Activated CD8-positive, alpha-beta T cell treated with anti-CD3 and anti-CD28 coated beads, Interleukin-2, amount 10 ng/mL, durations not matched to agents 7 days and 5 days (primary cell): ENCODE measurements at regions not wholly inside any gene's neighbourhood (a gene's known extent, or its start where the extent isn't known, plus 50 kb on each side); places are given as distances from the start of the nearest gene placed in this dataset.
A peak's percentile ranks its signal among the peaks of the same experiment; 100 is the strongest.
"Not testable (repeated sequence)": the region's sequence is repeated elsewhere in the genome, so short reads cannot be mapped to it uniquely, and the experiment has no call there.

ENCODE experiments used
- ATAC-seq: fragments of 150-1000 bp; cut with Tn5 transposase; one replicate; pipeline ENCODE4 v1.10.0; 2021; ENCODE audit warnings: moderate library complexity
- CTCF ChIA-PET: fragments of 350-600 bp; sonication (Branson Sonifier 250); formaldehyde crosslinking; loops from one replicate; lab custom pipeline; 2021; ENCODE audit warnings: antibody characterized with exemption; lab: Charles Lee
- POLR2A ChIA-PET: fragments of 350-600 bp; sonication (Branson Sonifier 250); formaldehyde crosslinking; loops from one replicate; lab custom pipeline; 2021; ENCODE audit warnings: antibody characterized with exemption; lab: Charles Lee
- DNase-seq: peaks from one replicate; pipeline ENCODE4 v3.0.0-alpha.2; 2020
- H3K27ac Mint-ChIP-seq: one replicate; pipeline ENCODE4 v1.8.0; 2021; ENCODE audit warnings: mild to moderate bottlenecking, mixed read lengths
- H3K27me3 Mint-ChIP-seq: one replicate; pipeline ENCODE4 v1.8.0; 2021; ENCODE audit warnings: low read depth, mixed read lengths
- H3K36me3 Mint-ChIP-seq: one replicate; pipeline ENCODE4 v1.8.0; 2021; ENCODE audit warnings: low read depth, mixed read lengths
- H3K4me1 Mint-ChIP-seq: one replicate; pipeline ENCODE4 v1.8.0; 2021; ENCODE audit warnings: low read depth, mixed read lengths
- H3K4me3 Mint-ChIP-seq: one replicate; pipeline ENCODE4 v1.8.0; 2021; ENCODE audit warnings: mild to moderate bottlenecking, mixed read lengths
- H3K9me3 Mint-ChIP-seq: one replicate; pipeline ENCODE4 v1.8.0; 2022; ENCODE audit warnings: mixed read lengths; ENCODE audit not compliant: insufficient read depth

GRCh38 chr6:27611451-27611850 lies 138.5 kb upstream of the ZNF184 start:
- peaks cover 3% of the 10 kb centered on the region for H3K4me1 Mint-ChIP-seq
- DNase-seq, result no peak
- POLR2A ChIA-PET, result no interaction called here
- no peak overlapping the region for H3K27ac Mint-ChIP-seq
- CTCF ChIA-PET, result interaction anchor here (1.3 kb wide), 1 partner anchor 13 kb away, joined by 3 read pairs; no protein-coding TSS in a partner anchor
- H3K27me3 Mint-ChIP-seq, result peaks cover 15% of the 10 kb centered on the region
- no peak overlapping the region for H3K4me3 Mint-ChIP-seq
- H3K9me3 Mint-ChIP-seq, result no peaks in the 10 kb centered on the region
- no peaks in the 10 kb centered on the region for H3K36me3 Mint-ChIP-seq
- no peak for ATAC-seq

- H3K9me3 Mint-ChIP-seq, result no peaks in the 10 kb centered on the region
- no peak for ATAC-seq
- H3K36me3 Mint-ChIP-seq, result peaks cover 4% of the 10 kb centered on the region
- no peak overlapping the region for H3K27ac Mint-ChIP-seq
- ChIA-PET POLR2A (interaction anchor here (0.6 kb wide), 1 partner anchor 90 kb away, joined by 4 read pairs; no protein-coding TSS in a partner anchor), CTCF (interaction anchor here (0.7 to 3.9 kb wide), 32 partner anchors 8 to 529 kb away, joined by 3 to 26 read pairs (median 3); partner anchors contain the start of gene POM121L2)
- peaks cover 21% of the 10 kb centered on the region for H3K4me1 Mint-ChIP-seq
- peak; percentile 49 for DNase-seq
- H3K4me3 Mint-ChIP-seq, result no peak overlapping the region
- peaks cover 23% of the 10 kb centered on the region for H3K27me3 Mint-ChIP-seq
These were observed 136.3 kb upstream of the ZNF184 start for GRCh38 chr6:27608916-27609883.

GRCh38 chr6:27605401-27606342 lies 132.8 kb upstream of the ZNF184 start:
- no peak for DNase-seq
- no peak for ATAC-seq
- ChIA-PET POLR2A (no interaction called here), CTCF (interaction anchor here (0.9 kb wide), 1 partner anchor 12 kb away, joined by 3 read pairs; no protein-coding TSS in a partner anchor)
- Mint-ChIP-seq H3K36me3 (peaks cover 4% of the 10 kb centered on the region), H3K9me3 (peaks cover 4% of the 10 kb centered on the region), H3K4me1 (peaks cover 33% of the 10 kb centered on the region), H3K27me3 (peaks cover 39% of the 10 kb centered on the region), H3K4me3 (peak overlapping the region; percentile 44), H3K27ac (no peak overlapping the region)

GRCh38 chr6:27604986-27605385 lies 132.1 kb upstream of the ZNF184 start:
- ChIA-PET POLR2A (no interaction called here), CTCF (no interaction called here)
- Mint-ChIP-seq H3K4me3 (peak overlapping the region; percentile 44), H3K36me3 (peaks cover 4% of the 10 kb centered on the region), H3K4me1 (peaks cover 33% of the 10 kb centered on the region), H3K27ac (no peak overlapping the region), H3K27me3 (peaks cover 39% of the 10 kb centered on the region), H3K9me3 (peaks cover 4% of the 10 kb centered on the region)
- DNase-seq (no peak), ATAC-seq (no peak)

- peaks cover 51% of the 10 kb centered on the region for H3K27me3 Mint-ChIP-seq
- peaks cover 4% of the 10 kb centered on the region for H3K9me3 Mint-ChIP-seq
- DNase-seq (no peak), ATAC-seq (no peak)
- no peak overlapping the region for H3K27ac Mint-ChIP-seq
- H3K4me3 Mint-ChIP-seq, result peak overlapping the region; percentile 30
- ChIA-PET POLR2A (interaction anchor here (0.6 kb wide), 1 partner anchor 206 kb away, joined by 3 read pairs; a partner anchor contains a TSS), CTCF (interaction anchor here (0.9 to 1.4 kb wide), 4 partner anchors 8 to 151 kb away, joined by 3 to 4 read pairs (median 3); no protein-coding TSS in a partner anchor)
- peaks cover 4% of the 10 kb centered on the region for H3K36me3 Mint-ChIP-seq
- H3K4me1 Mint-ChIP-seq, result peaks cover 29% of the 10 kb centered on the region
These were observed 128.9 kb upstream of the ZNF184 start for GRCh38 chr6:27601668-27602254.

- CTCF ChIA-PET, result no interaction called here
- Mint-ChIP-seq H3K4me1 (peaks cover 18% of the 10 kb centered on the region), H3K4me3 (no peak overlapping the region), H3K36me3 (no peaks in the 10 kb centered on the region), H3K27ac (no peak overlapping the region), H3K27me3 (peaks cover 44% of the 10 kb centered on the region), H3K9me3 (peaks cover 4% of the 10 kb centered on the region)
- ATAC-seq, result no peak
- DNase-seq, result no peak
- POLR2A ChIA-PET, result no interaction called here
These were observed 127.1 kb upstream of the ZNF184 start for GRCh38 chr6:27599859-27600532.

- POLR2A ChIA-PET, DNase-seq, H3K9me3 Mint-ChIP-seq, ATAC-seq, H3K36me3 Mint-ChIP-seq, H3K27ac Mint-ChIP-seq, H3K4me3 Mint-ChIP-seq: not testable (repeated sequence)
- peaks cover 36% of the 10 kb centered on the region for H3K27me3 Mint-ChIP-seq
- H3K4me1 Mint-ChIP-seq, result peaks cover 13% of the 10 kb centered on the region
- CTCF ChIA-PET, result interaction anchor here (1.1 kb wide), 1 partner anchor 12 kb away, joined by 4 read pairs; no protein-coding TSS in a partner anchor
These were observed 124.2 kb upstream of the ZNF184 start for GRCh38 chr6:27597031-27597567.

- no peaks in the 10 kb centered on the region for H3K36me3 Mint-ChIP-seq
- no peak overlapping the region for H3K4me3 Mint-ChIP-seq
- ChIA-PET CTCF (interaction anchor here (0.6 to 1.5 kb wide), 4 partner anchors 12 to 158 kb away, joined by 3 to 7 read pairs (median 3); no protein-coding TSS in a partner anchor), POLR2A (no interaction called here)
- H3K4me1 Mint-ChIP-seq, result peaks cover 3% of the 10 kb centered on the region
- H3K27ac Mint-ChIP-seq, result no peak overlapping the region
- ATAC-seq (no peak), DNase-seq (no peak)
- H3K9me3 Mint-ChIP-seq, result no peaks in the 10 kb centered on the region
- peaks cover 29% of the 10 kb centered on the region for H3K27me3 Mint-ChIP-seq
These were observed 121.0 kb upstream of the ZNF184 start for GRCh38 chr6:27593861-27594260.

- peak; percentile 17 for ATAC-seq
- CTCF ChIA-PET, result interaction anchor here (0.6 to 1.5 kb wide), 4 partner anchors 13 to 159 kb away, joined by 3 to 7 read pairs (median 3); no protein-coding TSS in a partner anchor
These were observed 120.4 kb upstream of the ZNF184 start for GRCh38 chr6:27593200-27593818.

More at GRCh38 chr6:27593200-27593818, 120.4 kb upstream of the ZNF184 start:
- no peak overlapping the region for H3K27ac Mint-ChIP-seq
- POLR2A ChIA-PET, result no interaction called here
- H3K9me3 Mint-ChIP-seq, result no peaks in the 10 kb centered on the region
- DNase-seq, result no peak
- H3K4me3 Mint-ChIP-seq, result no peak overlapping the region
- H3K27me3 Mint-ChIP-seq, result peaks cover 24% of the 10 kb centered on the region
- H3K4me1 Mint-ChIP-seq, result peaks cover 3% of the 10 kb centered on the region
- no peaks in the 10 kb centered on the region for H3K36me3 Mint-ChIP-seq
